PC-9 (cell line): ENCODE measurements at regions not wholly inside any gene's neighbourhood (a gene's known extent, or its start where the extent isn't known, plus 50 kb on each side); places are given as distances from the start of the nearest gene placed in this dataset.

Experiments used
- BruUV-seq: library from RNA; stranded (reverse); fragments of 400-500 nt; replicated peaks from 2 replicates; lab custom pipeline; 2021; lab: Mats Ljungman, UMichigan
- CTCF ChIA-PET: fragments of 300-600 bp; sonication (Branson Sonifier 250); formaldehyde crosslinking; loops from one replicate; lab custom pipeline; 2022; ENCODE audit warnings: antibody characterized with exemption; lab: Charles Lee
- POLR2A ChIA-PET: fragments of 300-600 bp; sonication (Branson Sonifier 250); formaldehyde crosslinking; loops from one replicate; lab custom pipeline; 2022; ENCODE audit warnings: antibody characterized with exemption; ENCODE audit not compliant: unreplicated experiment; lab: Charles Lee
- DNase-seq, 2 experiments: peaks; one replicate each; pipeline versions ENCODE4 v3.0.0 to v3.0.0-alpha.2; 2015 to 2022; ENCODE audit warnings: mixed read lengths in 1 of 2
- H2AFZ ChIP-seq: fragments of 200-600 bp; sonication (generic); 2 replicates; pipeline ENCODE4 v1.8.1; 2017; ENCODE audit warnings: antibody characterized with exemption
- H3F3A ChIP-seq: fragments of 200-600 bp; sonication (generic); 2 replicates; pipeline ENCODE4 v1.8.1; 2017; ENCODE audit warnings: antibody characterized with exemption, mild to moderate bottlenecking, low read depth; ENCODE audit not compliant: insufficient read depth
- H3K27ac ChIP-seq: fragments of 200-600 bp; sonication (generic); 2 replicates; pipeline ENCODE4 v1.6.1; 2016; ENCODE audit warnings: mixed run types
- H3K27me3 ChIP-seq: fragments of 200-600 bp; sonication (generic); 2 replicates; pipeline ENCODE4 v1.6.1; 2016; ENCODE audit warnings: low read depth, mixed run types; ENCODE audit not compliant: insufficient read depth
- H3K36me3 ChIP-seq: fragments of 200-600 bp; sonication (generic); 2 replicates; pipeline ENCODE4 v1.6.1; 2016; ENCODE audit warnings: low read depth, mixed run types
- H3K4me1 ChIP-seq: fragments of 200-600 bp; sonication (generic); replicated peaks from 2 replicates; pipeline ENCODE4 v1.6.1; 2016; ENCODE audit warnings: mixed run types; ENCODE audit not compliant: insufficient read depth
- H3K4me2 ChIP-seq: fragments of 200-600 bp; sonication (generic); 2 replicates; pipeline ENCODE4 v1.6.1; 2017; ENCODE audit warnings: mixed run types
- H3K4me3 ChIP-seq: fragments of 200-600 bp; sonication (generic); 2 replicates; pipeline ENCODE4 v1.6.1; 2016; ENCODE audit warnings: mixed run types
- H3K79me2 ChIP-seq: fragments of 200-600 bp; sonication (generic); 2 replicates; pipeline ENCODE4 v1.6.1; 2017; ENCODE audit warnings: low read depth, mixed run types
- H3K9me2 ChIP-seq: fragments of 200-600 bp; sonication (generic); 2 replicates; pipeline ENCODE4 v1.8.1; 2017; ENCODE audit warnings: mild to moderate bottlenecking; ENCODE audit not compliant: insufficient read depth
- H3K9me3 ChIP-seq: fragments of 200-600 bp; sonication (generic); 2 replicates; pipeline ENCODE4 v1.8.1; 2016; ENCODE audit warnings: low read depth; ENCODE audit not compliant: insufficient read depth
- H4K20me1 ChIP-seq: fragments of 200-600 bp; sonication (generic); 2 replicates; pipeline ENCODE4 v1.8.1; 2017; ENCODE audit not compliant: insufficient read depth
- EZH2 ChIP-seq: fragments of 200-600 bp; sonication (generic); IDR thresholded peaks from 2 replicates; pipeline ENCODE4 v1.8.0; 2017; ENCODE audit warnings: antibody characterized with exemption, low read depth
- intact Hi-C: fragments of 100-400 bp; cut with micrococcal nuclease; formaldehyde crosslinking; loops from one replicate; pipeline ENCODE4 v1.10.0; 2022; ENCODE audit not compliant: unreplicated experiment
- TF ChIP-seq, protein P1 (sequence below): fragments of 200-600 bp; sonication (generic); conservative IDR thresholded peaks from 2 replicates; pipeline ENCODE4 v1.6.1; 2017; ENCODE audit warnings: mixed run types, antibody characterized with exemption, mild to moderate bottlenecking, moderate library complexity

GRCh38 chr11:25702417-25702816 is 629.5 kb upstream of the ANO3 start:
- DNase-seq = no peak
- Histone ChIP-seq H3K9me3 (no peaks in the 10 kb centered on the region), H3K27me3 (no peaks in the 10 kb centered on the region), H3K4me1 (no peaks in the 10 kb centered on the region), H3K4me2 (no peak overlapping the region), H3K27ac (no peak overlapping the region), H3K79me2 (no peaks in the 10 kb centered on the region), H2AFZ (no peak overlapping the region), H3K9me2 (no peaks in the 10 kb centered on the region), H4K20me1 (no peaks in the 10 kb centered on the region), H3K36me3 (no peaks in the 10 kb centered on the region), H3F3A (no peaks in the 10 kb centered on the region), H3K4me3 (no peak overlapping the region)
- ChIA-PET POLR2A (no interaction called here), CTCF (no interaction called here)
- intact Hi-C loops = no loop called here
- TF ChIP-seq EZH2 = no peak
- TF ChIP-seq, protein P1, sequence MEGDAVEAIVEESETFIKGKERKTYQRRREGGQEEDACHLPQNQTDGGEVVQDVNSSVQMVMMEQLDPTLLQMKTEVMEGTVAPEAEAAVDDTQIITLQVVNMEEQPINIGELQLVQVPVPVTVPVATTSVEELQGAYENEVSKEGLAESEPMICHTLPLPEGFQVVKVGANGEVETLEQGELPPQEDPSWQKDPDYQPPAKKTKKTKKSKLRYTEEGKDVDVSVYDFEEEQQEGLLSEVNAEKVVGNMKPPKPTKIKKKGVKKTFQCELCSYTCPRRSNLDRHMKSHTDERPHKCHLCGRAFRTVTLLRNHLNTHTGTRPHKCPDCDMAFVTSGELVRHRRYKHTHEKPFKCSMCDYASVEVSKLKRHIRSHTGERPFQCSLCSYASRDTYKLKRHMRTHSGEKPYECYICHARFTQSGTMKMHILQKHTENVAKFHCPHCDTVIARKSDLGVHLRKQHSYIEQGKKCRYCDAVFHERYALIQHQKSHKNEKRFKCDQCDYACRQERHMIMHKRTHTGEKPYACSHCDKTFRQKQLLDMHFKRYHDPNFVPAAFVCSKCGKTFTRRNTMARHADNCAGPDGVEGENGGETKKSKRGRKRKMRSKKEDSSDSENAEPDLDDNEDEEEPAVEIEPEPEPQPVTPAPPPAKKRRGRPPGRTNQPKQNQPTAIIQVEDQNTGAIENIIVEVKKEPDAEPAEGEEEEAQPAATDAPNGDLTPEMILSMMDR = no peak
- no TSS peak for BruUV-seq

- no peaks in the 10 kb centered on the region for H3K79me2 ChIP-seq
- CTCF ChIA-PET = no interaction called here
- no peaks in the 10 kb centered on the region for H3K9me2 ChIP-seq
- no peaks in the 10 kb centered on the region for H3K9me3 ChIP-seq
- H3K4me3 ChIP-seq = no peak overlapping the region
- POLR2A ChIA-PET = no interaction called here
- no peaks in the 10 kb centered on the region for H3F3A ChIP-seq
- no peaks in the 10 kb centered on the region for H3K27me3 ChIP-seq
- TF ChIP-seq EZH2 = no peak
- TF ChIP-seq, protein P1 = no peak
- no TSS peak for BruUV-seq
- no peak overlapping the region for H3K4me2 ChIP-seq
- DNase-seq = no peak
- no peaks in the 10 kb centered on the region for H3K36me3 ChIP-seq
- no peaks in the 10 kb centered on the region for H4K20me1 ChIP-seq
- intact Hi-C loops = no loop called here
- no peak overlapping the region for H2AFZ ChIP-seq
- H3K27ac ChIP-seq = no peak overlapping the region
- H3K4me1 ChIP-seq = no peaks in the 10 kb centered on the region
Measured at GRCh38 chr11:25710975-25711374, 621.0 kb upstream of the ANO3 start.

DNA sequence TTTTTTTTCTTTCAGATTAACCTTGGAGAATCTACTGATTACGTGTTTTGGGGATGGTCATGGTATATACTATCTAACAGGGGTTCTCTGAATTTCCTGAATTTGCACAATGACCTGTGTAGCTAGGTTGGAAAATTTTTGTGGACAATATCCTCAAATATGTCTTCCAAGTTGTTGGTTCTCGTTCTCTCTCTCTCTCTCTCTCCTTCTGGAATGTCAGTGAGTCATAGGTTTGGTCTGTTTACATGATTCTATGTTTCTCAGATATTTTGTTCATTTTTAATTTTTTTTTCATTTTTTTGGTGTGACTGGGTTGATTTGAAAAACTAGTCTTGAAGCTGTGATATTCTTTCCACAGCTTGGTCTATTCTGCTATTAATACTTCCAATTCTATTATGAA is 604.0 kb upstream of the ANO3 start:
- no peak overlapping the region for H3K4me3 ChIP-seq
- H3K9me3 ChIP-seq = no peaks in the 10 kb centered on the region
- no peak for DNase-seq
- no peaks in the 10 kb centered on the region for H3K36me3 ChIP-seq
- no peaks in the 10 kb centered on the region for H3K79me2 ChIP-seq
- no peak overlapping the region for H2AFZ ChIP-seq
- no peaks in the 10 kb centered on the region for H3K9me2 ChIP-seq
- no peaks in the 10 kb centered on the region for H3F3A ChIP-seq
- no peak overlapping the region for H3K27ac ChIP-seq
- H3K27me3 ChIP-seq = no peaks in the 10 kb centered on the region
- H4K20me1 ChIP-seq = no peaks in the 10 kb centered on the region
- TF ChIP-seq, protein P1 = no peak
- no peak for TF ChIP-seq EZH2
- no peaks in the 10 kb centered on the region for H3K4me1 ChIP-seq
- POLR2A ChIA-PET = no interaction called here
- H3K4me2 ChIP-seq = no peak overlapping the region
- intact Hi-C loops = no loop called here
- CTCF ChIA-PET = no interaction called here
- BruUV-seq = no TSS peak
